Stimulated activated CD8-positive, alpha-beta memory T cell treated with anti-CD3 and anti-CD28 coated beads, Interleukin-7, amount 100 ng/mL, for 24 hours (primary cell): ENCODE measurements at regions not wholly inside any gene's neighbourhood (a gene's known extent, or its start where the extent isn't known, plus 50 kb on each side); places are given as distances from the start of the nearest gene placed in this dataset.
"Not testable (repeated sequence)": the region's sequence is repeated elsewhere in the genome, so short reads cannot be mapped to it uniquely, and the experiment has no call there.

Experiments
- DNase-seq: peaks from one replicate; pipeline ENCODE4 v3.0.0-alpha.2; 2020; ENCODE audit warnings: low read depth

DNA sequence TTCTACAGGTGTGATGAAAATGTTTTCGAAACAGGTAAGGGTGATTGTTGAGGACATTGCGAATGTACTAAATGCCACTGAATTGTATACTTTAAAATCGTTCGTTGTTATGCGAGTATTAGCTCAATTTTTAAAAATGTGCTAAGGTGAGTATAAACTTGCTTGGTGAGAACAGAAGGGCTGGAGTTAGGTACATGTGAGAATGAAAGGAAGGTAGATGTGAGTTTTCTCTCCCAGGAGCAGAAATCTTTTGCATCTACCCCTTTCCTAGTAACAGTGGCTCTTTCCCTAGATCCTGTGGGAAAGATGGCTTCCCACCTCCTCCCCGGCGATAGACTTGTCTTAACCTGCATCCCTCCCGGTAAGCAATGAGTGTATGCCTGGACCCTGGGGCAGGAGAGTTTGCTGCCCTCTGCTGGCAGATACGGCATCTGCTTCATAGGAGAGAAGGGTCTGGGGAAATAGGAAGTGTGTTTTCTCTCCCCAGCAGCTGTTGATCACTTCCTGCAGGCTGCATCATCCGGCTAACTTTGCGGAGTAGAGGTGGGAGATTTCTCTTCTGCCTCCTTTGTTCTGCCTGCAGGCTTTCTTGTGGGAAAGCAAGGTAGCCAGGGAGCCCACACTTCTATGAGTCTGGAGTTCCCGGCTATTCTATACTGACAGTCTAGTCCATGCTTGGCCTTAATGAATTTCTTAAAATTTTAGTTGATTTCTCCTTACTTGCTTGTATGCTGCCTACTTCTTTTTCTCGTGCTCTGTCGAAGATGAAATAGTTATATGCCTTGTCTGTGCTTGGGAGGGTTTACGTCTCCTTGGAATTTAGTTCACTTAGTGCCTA is 373.3 kb upstream of the SEMA6A start:
- DNase-seq = peak; percentile 27

- DNase-seq = not testable (repeated sequence)
Measured at GRCh38 chr5:116945613-116946382, 371.2 kb upstream of the SEMA6A start.

DNA sequence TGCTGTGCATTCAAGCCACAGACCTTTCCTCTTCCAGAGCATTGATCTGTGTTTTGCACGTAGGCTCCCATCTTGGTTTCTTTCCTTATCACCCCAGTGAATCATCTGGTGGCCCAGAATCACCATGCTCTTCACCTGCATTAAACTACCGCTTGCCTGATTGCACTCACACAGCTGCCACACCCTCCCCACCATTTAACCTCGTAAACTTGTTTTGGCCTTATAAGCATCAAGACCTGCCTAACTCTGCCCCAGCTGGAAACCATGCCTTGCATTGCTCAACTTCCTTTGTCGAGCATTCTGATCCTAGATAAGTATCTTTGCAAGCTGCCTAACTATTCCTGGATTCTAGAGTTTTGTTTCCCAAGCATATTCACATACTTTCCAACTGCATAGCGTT is 369.6 kb upstream of the SEMA6A start:
- DNase-seq = no peak

GRCh38 chr5:116942622-116943021 is 368.0 kb upstream of the SEMA6A start:
- DNase-seq = no peak

DNA sequence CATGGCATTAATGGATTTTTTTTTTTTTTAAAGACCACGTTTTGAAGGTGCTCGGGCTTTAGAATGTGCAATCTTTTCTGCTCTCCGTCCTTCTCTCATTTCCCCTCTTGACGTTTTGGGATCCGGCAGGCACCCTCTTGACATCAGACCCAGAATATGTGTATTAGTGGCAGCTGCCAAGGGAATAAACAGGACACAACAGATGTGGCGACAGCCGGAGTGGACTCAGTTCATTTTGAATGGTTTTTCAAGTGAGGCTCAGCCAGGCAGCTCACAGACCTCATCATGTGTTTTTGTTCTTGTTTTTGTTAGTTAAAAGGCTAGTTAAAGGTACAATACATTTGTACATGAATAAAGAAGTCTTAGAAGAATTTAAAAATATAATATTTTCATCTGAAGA is 365.0 kb upstream of the SEMA6A start:
- no peak for DNase-seq

DNA sequence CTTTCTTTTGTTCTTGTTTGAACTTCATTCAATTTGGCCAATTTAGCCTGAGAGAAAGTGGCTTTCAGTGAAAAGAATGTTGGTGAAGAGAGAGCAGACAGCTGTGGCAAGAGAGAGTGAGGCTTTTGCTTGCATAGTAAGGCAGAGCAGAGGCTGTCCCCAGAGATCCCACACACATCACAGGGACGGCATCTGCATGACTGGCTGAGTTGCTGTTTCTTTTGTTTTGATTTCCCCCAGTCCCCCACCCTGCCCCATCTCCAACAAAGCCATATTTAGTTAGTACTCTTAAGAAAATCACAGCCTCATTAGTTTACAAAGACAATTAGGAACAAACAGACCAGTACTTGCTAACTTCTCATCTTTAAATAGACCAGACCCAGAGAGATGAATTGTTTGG is 363.9 kb upstream of the SEMA6A start:
- DNase-seq = no peak

- DNase-seq = no peak
Measured at GRCh38 chr5:116935561-116936162, 361.0 kb upstream of the SEMA6A start.

GRCh38 chr5:116930616-116931015 is 356.0 kb upstream of the SEMA6A start:
- no peak for DNase-seq

GRCh38 chr5:116923344-116923743 is 348.7 kb upstream of the SEMA6A start:
- DNase-seq = no peak

DNA sequence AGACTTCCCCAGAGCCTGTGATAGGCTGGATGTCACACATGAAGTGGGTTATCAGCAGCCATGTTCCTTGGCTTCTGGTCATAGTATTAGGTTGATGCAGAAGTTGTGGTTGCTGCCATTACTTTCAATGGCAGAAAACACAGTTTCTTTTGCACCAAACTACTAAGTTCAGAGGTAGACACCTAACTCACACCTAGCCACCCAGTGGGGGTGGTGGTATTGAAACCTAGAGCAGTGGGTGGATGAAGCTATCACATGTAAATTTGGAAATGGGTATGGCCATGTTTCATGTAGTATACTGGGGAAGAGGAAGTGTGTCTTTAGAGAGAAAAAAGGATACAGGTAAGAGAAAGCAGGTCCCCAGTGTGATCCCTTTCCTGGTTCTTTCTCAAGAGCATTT is 347.9 kb upstream of the SEMA6A start:
- no peak for DNase-seq

- DNase-seq = no peak
Measured at GRCh38 chr5:116914869-116915504, 340.4 kb upstream of the SEMA6A start.

DNA sequence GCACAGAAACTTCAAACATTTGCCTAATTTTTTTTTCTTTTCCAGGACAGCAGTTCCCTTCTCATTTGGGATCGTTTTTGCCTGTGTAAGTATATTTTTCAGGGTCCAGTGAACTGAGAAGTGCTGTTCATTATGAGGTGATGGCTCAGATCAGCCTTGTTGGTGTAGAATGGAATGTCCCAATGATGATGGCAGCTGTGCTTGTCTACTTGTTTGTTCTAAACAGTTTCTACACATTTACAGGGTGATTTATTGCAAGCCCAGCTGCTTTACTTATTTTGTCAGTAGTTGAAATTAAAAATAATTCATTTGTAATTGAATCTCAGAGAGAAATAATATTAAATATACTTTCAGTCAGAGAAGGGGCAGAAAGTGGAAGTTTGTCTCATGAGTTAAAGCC is 337.6 kb upstream of the SEMA6A start:
- no peak for DNase-seq

DNA sequence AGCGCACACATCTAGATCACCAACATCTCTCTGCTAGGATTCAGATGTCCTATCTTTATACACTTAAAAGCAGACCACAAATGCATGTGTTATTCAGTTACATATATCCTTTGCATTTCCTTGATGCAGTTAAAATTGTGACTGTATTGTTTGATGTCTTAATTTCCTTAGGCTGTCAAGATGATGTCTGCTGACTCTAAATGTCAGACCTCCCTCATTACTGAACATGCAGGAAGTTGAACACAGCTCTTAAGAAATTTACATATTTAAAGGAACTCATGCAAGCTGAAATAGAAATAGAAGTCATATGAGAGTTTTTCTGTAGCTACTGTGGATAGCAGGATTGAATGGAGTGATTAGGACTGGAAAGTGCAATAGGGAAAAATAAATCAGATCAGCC is 336.5 kb upstream of the SEMA6A start:
- DNase-seq = no peak

GRCh38 chr5:116908537-116908936 is 333.9 kb upstream of the SEMA6A start:
- no peak for DNase-seq

- DNase-seq = no peak
Measured at GRCh38 chr5:116905885-116906284, 331.3 kb upstream of the SEMA6A start.

GRCh38 chr5:116900793-116901192 is 326.2 kb upstream of the SEMA6A start:
- no peak for DNase-seq

GRCh38 chr5:116898917-116899316 is 324.3 kb upstream of the SEMA6A start:
- DNase-seq = no peak

GRCh38 chr5:116897291-116897690 is 322.7 kb upstream of the SEMA6A start:
- no peak for DNase-seq

- no peak for DNase-seq
Measured at GRCh38 chr5:116896001-116896400, 321.4 kb upstream of the SEMA6A start.

DNA sequence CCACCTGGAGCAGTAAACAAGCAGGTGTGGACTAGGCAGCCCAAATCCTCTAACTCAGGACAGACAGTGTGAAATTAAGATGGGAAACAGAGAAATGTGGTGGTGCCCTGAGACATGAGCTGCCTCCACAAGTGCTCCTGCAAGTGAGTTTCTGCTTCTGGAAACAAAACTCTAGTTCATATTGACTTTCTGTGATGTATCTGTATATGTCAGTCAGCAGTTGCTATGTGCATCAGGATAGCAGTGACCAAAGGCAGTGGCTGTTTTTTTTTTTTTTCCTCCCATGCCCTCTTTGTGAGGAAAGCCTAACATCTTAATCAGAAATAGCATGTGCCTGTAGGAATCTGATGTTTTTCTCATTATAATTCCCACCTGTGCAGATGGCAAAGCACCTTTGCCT is 318.4 kb upstream of the SEMA6A start:
- DNase-seq = no peak

GRCh38 chr5:116887104-116887503 is 312.5 kb upstream of the SEMA6A start:
- no peak for DNase-seq

DNA sequence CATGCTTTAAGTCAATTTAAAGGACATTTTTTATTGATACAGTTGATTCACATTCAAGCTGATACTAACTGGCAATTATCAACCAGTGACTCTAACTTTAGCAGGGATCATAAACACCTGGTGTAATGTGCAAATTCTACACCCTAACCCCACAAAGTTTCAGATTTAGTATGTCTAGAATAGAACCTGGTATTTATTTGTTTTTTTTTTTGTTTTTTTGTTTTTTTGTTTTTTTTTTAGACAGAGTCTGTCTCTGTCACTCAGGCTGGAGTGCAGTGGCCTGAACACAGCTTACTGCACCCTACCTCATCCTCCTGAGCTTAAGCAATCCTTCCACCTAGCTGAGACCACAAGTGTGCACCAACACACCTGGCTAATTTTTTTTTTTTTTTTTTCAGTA is 311.2 kb upstream of the SEMA6A start:
- no peak for DNase-seq

- no peak for DNase-seq
Measured at GRCh38 chr5:116883875-116884274, 309.3 kb upstream of the SEMA6A start.
